GM06990 (cell line): ENCODE measurements at regions not wholly inside any gene's neighbourhood (a gene's known extent, or its start where the extent isn't known, plus 50 kb on each side); places are given as distances from the start of the nearest gene placed in this dataset.

ENCODE experiments used
- DNase-seq: peaks from one replicate; pipeline ENCODE4 v3.0.0-alpha.2; 2011; ENCODE audit not compliant: insufficient read length; ENCODE audit errors: extremely low read depth
- H3K27me3 ChIP-seq: replicated peaks from 2 replicates; pipeline ENCODE4 v1.6.0; 2011; ENCODE audit warnings: low read length; ENCODE audit not compliant: control insufficient read depth, insufficient read depth
- H3K36me3 ChIP-seq: 2 replicates; pipeline ENCODE4 v1.5.1; 2011; ENCODE audit warnings: low read length; ENCODE audit not compliant: control insufficient read depth, insufficient read depth
- H3K4me3 ChIP-seq: replicated peaks from 2 replicates; pipeline ENCODE4 v1.5.1; 2011; ENCODE audit warnings: low read depth, mild to moderate bottlenecking, control low read depth, low read length
- TF ChIP-seq, protein P1 (sequence below): IDR thresholded peaks from 2 replicates; pipeline ENCODE4 v1.5.1; 2011; ENCODE audit warnings: low read length, control low read depth, mild to moderate bottlenecking, inconsistent platforms; ENCODE audit not compliant: insufficient read depth, poor library complexity, severe bottlenecking

DNA sequence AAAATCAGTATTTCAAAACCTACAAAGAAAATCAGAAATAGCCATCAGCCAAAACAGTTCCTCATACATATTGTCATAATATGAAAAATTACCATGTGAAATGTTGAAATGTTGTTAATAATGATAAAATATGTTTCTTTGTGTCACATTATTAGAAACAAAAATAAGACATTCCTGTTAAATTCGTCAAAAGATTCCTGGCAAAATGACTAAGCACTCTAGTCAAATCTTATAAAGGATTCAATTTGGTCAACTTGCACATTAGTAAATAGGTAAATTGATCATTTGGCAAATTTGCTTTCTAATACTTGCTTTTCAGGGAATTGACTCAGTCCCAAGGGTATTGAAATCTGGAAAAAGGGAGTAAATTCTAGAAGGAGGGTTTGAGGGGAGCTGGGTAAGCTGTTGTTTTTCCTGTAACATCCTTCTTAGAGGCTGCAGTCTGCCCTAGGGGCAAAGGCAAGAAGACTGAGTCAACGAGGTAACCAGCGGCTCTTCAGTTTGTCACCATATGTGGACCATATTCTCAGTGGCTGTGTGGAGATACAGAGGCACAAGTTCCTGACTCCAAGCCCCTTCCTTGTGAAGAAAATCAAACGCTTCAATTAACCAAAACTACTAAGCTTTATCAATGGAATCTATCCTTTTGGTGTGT lies 482.3 kb downstream of the TNS1 start:
- DNase-seq = no peak
- Histone ChIP-seq H3K36me3 (no peaks in the 10 kb centered on the region), H3K27me3 (no peaks in the 10 kb centered on the region; the same call in 1 of the 2 replicates), H3K4me3 (no peak overlapping the region)
- TF ChIP-seq, protein P1, sequence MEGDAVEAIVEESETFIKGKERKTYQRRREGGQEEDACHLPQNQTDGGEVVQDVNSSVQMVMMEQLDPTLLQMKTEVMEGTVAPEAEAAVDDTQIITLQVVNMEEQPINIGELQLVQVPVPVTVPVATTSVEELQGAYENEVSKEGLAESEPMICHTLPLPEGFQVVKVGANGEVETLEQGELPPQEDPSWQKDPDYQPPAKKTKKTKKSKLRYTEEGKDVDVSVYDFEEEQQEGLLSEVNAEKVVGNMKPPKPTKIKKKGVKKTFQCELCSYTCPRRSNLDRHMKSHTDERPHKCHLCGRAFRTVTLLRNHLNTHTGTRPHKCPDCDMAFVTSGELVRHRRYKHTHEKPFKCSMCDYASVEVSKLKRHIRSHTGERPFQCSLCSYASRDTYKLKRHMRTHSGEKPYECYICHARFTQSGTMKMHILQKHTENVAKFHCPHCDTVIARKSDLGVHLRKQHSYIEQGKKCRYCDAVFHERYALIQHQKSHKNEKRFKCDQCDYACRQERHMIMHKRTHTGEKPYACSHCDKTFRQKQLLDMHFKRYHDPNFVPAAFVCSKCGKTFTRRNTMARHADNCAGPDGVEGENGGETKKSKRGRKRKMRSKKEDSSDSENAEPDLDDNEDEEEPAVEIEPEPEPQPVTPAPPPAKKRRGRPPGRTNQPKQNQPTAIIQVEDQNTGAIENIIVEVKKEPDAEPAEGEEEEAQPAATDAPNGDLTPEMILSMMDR = no peak

DNA sequence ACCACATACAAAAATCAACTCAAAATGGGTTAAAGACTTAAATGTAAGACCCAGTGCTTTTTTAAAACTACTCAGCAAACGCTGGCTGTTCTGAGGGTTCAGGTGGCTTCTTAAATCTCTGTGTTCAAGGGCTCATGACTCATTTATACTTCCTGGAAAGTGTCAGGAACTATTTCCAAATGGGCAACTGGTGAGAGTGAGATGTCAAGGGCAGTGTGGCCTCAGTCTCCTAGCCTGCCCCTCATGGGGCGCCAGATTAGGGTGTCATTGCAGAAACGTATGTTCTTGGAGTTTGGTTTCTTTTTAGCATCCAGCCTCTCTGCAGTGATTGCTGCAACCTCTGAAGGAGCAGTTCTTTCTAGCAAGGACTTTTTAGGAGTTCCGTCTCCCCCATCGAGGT lies 485.4 kb downstream of the TNS1 start:
- TF ChIP-seq, protein P1 = no peak
- DNase-seq = no peak
- Histone ChIP-seq H3K36me3 (no peaks in the 10 kb centered on the region), H3K4me3 (no peak overlapping the region), H3K27me3 (no peaks in the 10 kb centered on the region)

GRCh38 chr2:217515615-217516309 lies 487.0 kb downstream of the TNS1 start:
- Histone ChIP-seq H3K36me3 (no peaks in the 10 kb centered on the region), H3K27me3 (no peaks in the 10 kb centered on the region), H3K4me3 (no peak overlapping the region)
- TF ChIP-seq, protein P1 = no peak
- DNase-seq = no peak

GRCh38 chr2:217513258-217513657 lies 489.5 kb downstream of the TNS1 start:
- TF ChIP-seq, protein P1 = no peak
- H3K4me3 ChIP-seq = no peak overlapping the region
- no peaks in the 10 kb centered on the region for H3K27me3 ChIP-seq
- H3K36me3 ChIP-seq = no peaks in the 10 kb centered on the region
- DNase-seq = no peak

- Histone ChIP-seq H3K27me3 (no peaks in the 10 kb centered on the region), H3K36me3 (no peaks in the 10 kb centered on the region), H3K4me3 (no peak overlapping the region)
- TF ChIP-seq, protein P1 = no peak
- DNase-seq = no peak
Observed at GRCh38 chr2:217512728-217513127, 490.1 kb downstream of the TNS1 start.
